K562 (cell line): ENCODE measurements at regions not wholly inside any gene's neighbourhood (a gene's known extent, or its start where the extent isn't known, plus 50 kb on each side); places are given as distances from the start of the nearest gene placed in this dataset.
A peak's percentile ranks its signal among the peaks of the same experiment; 100 is the strongest.

Experiments
- DEAF1 ChIP-seq: fragments of 450-650 bp; formaldehyde crosslinking; IDR thresholded peaks from 2 replicates; pipeline ENCODE4 v1.4.0; 2020; ENCODE audit warnings: mild to moderate bottlenecking, moderate library complexity
- E4F1 ChIP-seq: fragments of 250-450 bp; sonication (Bioruptor Pico); IDR thresholded peaks from 2 replicates; pipeline ENCODE4 v1.5.0; 2021; ENCODE audit warnings: mild to moderate bottlenecking, borderline replicate concordance
- ELK1 ChIP-seq: sonication (generic); formaldehyde crosslinking; IDR thresholded peaks from 2 replicates; pipeline ENCODE4 v1.8.1; 2022; ENCODE audit warnings: missing genetic modification reagents
- FOXK2 ChIP-seq, 2 experiments: fragments of 450-650 bp; IDR thresholded peaks in 1 of 2; conservative IDR thresholded peaks in 1 of 2; 2 replicates each; pipeline ENCODE4 v1.6.1; 2016; ENCODE audit warnings: low read depth in 2 of 2, mild to moderate bottlenecking in 1 of 2
- MBD2 ChIP-seq: sonication (generic); IDR thresholded peaks from 2 replicates; pipeline ENCODE4 v1.6.1; 2016; ENCODE audit warnings: low read depth, borderline replicate concordance
- REST ChIP-seq, 2 experiments: fragments of 450-650 bp; formaldehyde crosslinking in 1 of 2; IDR thresholded peaks; 2 replicates each; pipeline versions ENCODE4 v1.4.0 to v1.6.1; 2014 to 2020; ENCODE audit warnings: mild to moderate bottlenecking in 2 of 2, borderline replicate concordance in 1 of 2, low read depth in 1 of 2
- RNF2 ChIP-seq: sonication (generic); IDR thresholded peaks from 2 replicates; pipeline ENCODE4 v1.6.1; 2016
- TFAM ChIP-seq: fragments of 250-450 bp; sonication (Bioruptor Pico); conservative IDR thresholded peaks from 2 replicates; pipeline ENCODE4 v1.5.0; 2021; ENCODE audit warnings: mild to moderate bottlenecking, moderate library complexity
- ZNF197 ChIP-seq: fragments of 200-800 bp; sonication (Bioruptor generic); IDR thresholded peaks from 2 replicates; pipeline ENCODE4 v1.6.1; 2016; ENCODE audit warnings: low read depth, missing genetic modification characterization, missing compliant biosample characterization

- peak; percentile 38; the same call in 1 of the 2 replicates for TF ChIP-seq REST (IDR thresholded peaks at IDR 0.05; ENCODE audit: borderline replicate concordance)
- TF ChIP-seq REST (CRISPR knock-in tag; IDR thresholded peaks at IDR 0.05; ENCODE audit: low read depth), result no peak
- TF ChIP-seq TFAM (CRISPR knock-in tag), result no peak
- no peak for TF ChIP-seq MBD2
- no peak for TF ChIP-seq E4F1 (CRISPR knock-in tag)
- TF ChIP-seq ELK1, result no peak
- no peak for TF ChIP-seq RNF2
- peak; percentile 64 for TF ChIP-seq DEAF1 (CRISPR knock-in tag)
- TF ChIP-seq FOXK2 (conservative IDR thresholded peaks at IDR 0.05 in 1 of 2, IDR thresholded peaks at IDR 0.05 in 1 of 2; ENCODE audit: low read depth in 2 of 2), result no peak
- TF ChIP-seq ZNF197 (CRISPR knock-in tag), result no peak
These were observed 389.0 kb upstream of the ZFP42 start (continued) for GRCh38 chr4:187606581-187606980.
